ENCODE measurements at regions not wholly inside any gene's neighbourhood (a gene's known extent, or its start where the extent isn't known, plus 50 kb on each side); places are given as distances from the start of the nearest gene placed in this dataset.

- Histone ChIP-seq H3K4me3 (ENCODE audit: insufficient read depth, low read length, poor library complexity, severe bottlenecking) (no peak overlapping the region), H3K79me2 (ENCODE audit: insufficient read depth, low read length) (no peaks in the 10 kb centered on the region), H3F3A (ENCODE audit: insufficient read depth) (no peaks in the 10 kb centered on the region), H3K36me3 (ENCODE audit: low read length) (no peaks in the 10 kb centered on the region), H3K4me2 (ENCODE audit: low read depth, low read length, poor library complexity, severe bottlenecking) (no peak overlapping the region), H3K27me3 (ENCODE audit: low read length) (no peaks in the 10 kb centered on the region), H2AFZ (ENCODE audit: low read depth, low read length, severe bottlenecking) (no peak overlapping the region), H3K9me2 (replicated peaks; ENCODE audit: insufficient read depth, low read length) (no peaks in the 10 kb centered on the region), H3K9me3 (ENCODE audit: insufficient read depth, low read length) (no peaks in the 10 kb centered on the region), H4K20me1 (ENCODE audit: low read depth, low read length) (no peaks in the 10 kb centered on the region), H3K9ac (ENCODE audit: low read length) (no peak overlapping the region), H3K27ac (ENCODE audit: low read depth, low read length) (no peak overlapping the region)
- TF ChIP-seq, protein P1, sequence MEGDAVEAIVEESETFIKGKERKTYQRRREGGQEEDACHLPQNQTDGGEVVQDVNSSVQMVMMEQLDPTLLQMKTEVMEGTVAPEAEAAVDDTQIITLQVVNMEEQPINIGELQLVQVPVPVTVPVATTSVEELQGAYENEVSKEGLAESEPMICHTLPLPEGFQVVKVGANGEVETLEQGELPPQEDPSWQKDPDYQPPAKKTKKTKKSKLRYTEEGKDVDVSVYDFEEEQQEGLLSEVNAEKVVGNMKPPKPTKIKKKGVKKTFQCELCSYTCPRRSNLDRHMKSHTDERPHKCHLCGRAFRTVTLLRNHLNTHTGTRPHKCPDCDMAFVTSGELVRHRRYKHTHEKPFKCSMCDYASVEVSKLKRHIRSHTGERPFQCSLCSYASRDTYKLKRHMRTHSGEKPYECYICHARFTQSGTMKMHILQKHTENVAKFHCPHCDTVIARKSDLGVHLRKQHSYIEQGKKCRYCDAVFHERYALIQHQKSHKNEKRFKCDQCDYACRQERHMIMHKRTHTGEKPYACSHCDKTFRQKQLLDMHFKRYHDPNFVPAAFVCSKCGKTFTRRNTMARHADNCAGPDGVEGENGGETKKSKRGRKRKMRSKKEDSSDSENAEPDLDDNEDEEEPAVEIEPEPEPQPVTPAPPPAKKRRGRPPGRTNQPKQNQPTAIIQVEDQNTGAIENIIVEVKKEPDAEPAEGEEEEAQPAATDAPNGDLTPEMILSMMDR (IDR thresholded peaks at IDR 0.05; ENCODE audit: insufficient read depth, low read length, poor library complexity, severe bottlenecking), result no peak
- no peak for TF ChIP-seq EZH2phosphoT487 (conservative IDR thresholded peaks at IDR 0.05; ENCODE audit: low read length)
Observed at GRCh38 chr10:2340831-2341647, 603.7 kb upstream of the ADARB2 start.

DNA sequence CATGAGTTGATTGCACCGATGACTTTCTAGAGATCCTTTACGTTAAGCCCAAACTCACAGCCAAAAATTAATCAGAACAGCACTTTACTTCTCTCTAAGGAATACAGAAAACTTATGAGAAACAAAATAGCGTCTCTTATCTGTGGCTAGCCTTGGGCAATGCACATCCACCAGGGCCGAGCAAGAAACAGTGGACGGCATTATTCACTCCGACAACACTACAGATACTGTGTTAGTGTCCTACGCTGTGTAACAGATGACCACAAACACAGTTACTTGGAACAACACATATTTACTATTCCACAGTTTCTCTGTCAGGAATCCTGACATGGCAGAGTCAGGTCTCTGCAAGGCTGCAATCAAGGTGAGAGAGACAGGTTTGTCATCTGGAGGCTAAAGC lies 598.3 kb upstream of the ADARB2 start:
- Histone ChIP-seq H3K9ac (ENCODE audit: low read length) (no peak overlapping the region), H3K4me2 (ENCODE audit: low read depth, low read length, poor library complexity, severe bottlenecking) (no peak overlapping the region), H4K20me1 (ENCODE audit: low read depth, low read length) (no peaks in the 10 kb centered on the region), H3K36me3 (ENCODE audit: low read length) (no peaks in the 10 kb centered on the region), H3K9me3 (ENCODE audit: insufficient read depth, low read length) (no peaks in the 10 kb centered on the region), H3K27ac (ENCODE audit: low read depth, low read length) (no peak overlapping the region), H3K79me2 (ENCODE audit: insufficient read depth, low read length) (no peaks in the 10 kb centered on the region), H3K4me3 (ENCODE audit: insufficient read depth, low read length, poor library complexity, severe bottlenecking) (no peak overlapping the region), H3K27me3 (ENCODE audit: low read length) (no peaks in the 10 kb centered on the region), H3K9me2 (replicated peaks; ENCODE audit: insufficient read depth, low read length) (no peaks in the 10 kb centered on the region), H2AFZ (ENCODE audit: low read depth, low read length, severe bottlenecking) (no peak overlapping the region), H3F3A (ENCODE audit: insufficient read depth) (no peaks in the 10 kb centered on the region)
- TF ChIP-seq, protein P1 (IDR thresholded peaks at IDR 0.05; ENCODE audit: insufficient read depth, low read length, poor library complexity, severe bottlenecking), result no peak
- no peak for TF ChIP-seq EZH2phosphoT487 (conservative IDR thresholded peaks at IDR 0.05; ENCODE audit: low read length)

- TF ChIP-seq, protein P1 (IDR thresholded peaks at IDR 0.05; ENCODE audit: insufficient read depth, low read length, poor library complexity, severe bottlenecking), result no peak
- TF ChIP-seq EZH2phosphoT487 (conservative IDR thresholded peaks at IDR 0.05; ENCODE audit: low read length), result no peak
- H3K4me2 ChIP-seq (ENCODE audit: low read depth, low read length, poor library complexity, severe bottlenecking), result no peak overlapping the region
- no peaks in the 10 kb centered on the region for H3K36me3 ChIP-seq (ENCODE audit: low read length)
- no peaks in the 10 kb centered on the region for H3F3A ChIP-seq (ENCODE audit: insufficient read depth)
- H3K9me3 ChIP-seq (ENCODE audit: insufficient read depth, low read length), result no peaks in the 10 kb centered on the region
- no peak overlapping the region for H2AFZ ChIP-seq (ENCODE audit: low read depth, low read length, severe bottlenecking)
- H3K27me3 ChIP-seq (ENCODE audit: low read length), result no peaks in the 10 kb centered on the region
- no peak overlapping the region for H3K4me3 ChIP-seq (ENCODE audit: insufficient read depth, low read length, poor library complexity, severe bottlenecking)
- H3K79me2 ChIP-seq (ENCODE audit: insufficient read depth, low read length), result no peaks in the 10 kb centered on the region
- no peaks in the 10 kb centered on the region for H4K20me1 ChIP-seq (ENCODE audit: low read depth, low read length)
- no peak overlapping the region for H3K9ac ChIP-seq (ENCODE audit: low read length)
- H3K27ac ChIP-seq (ENCODE audit: low read depth, low read length), result no peak overlapping the region
- no peaks in the 10 kb centered on the region for H3K9me2 ChIP-seq (replicated peaks; ENCODE audit: insufficient read depth, low read length)
Observed at GRCh38 chr10:2334575-2334974, 597.2 kb upstream of the ADARB2 start.

All from SU-DHL-6 (cell line).